B cell (primary cell): ENCODE measurements at regions not wholly inside any gene's neighbourhood (a gene's known extent, or its start where the extent isn't known, plus 50 kb on each side); places are given as distances from the start of the nearest gene placed in this dataset.

ENCODE experiments used
- ATAC-seq: fragments of 200-7000 bp; cut with Tn5 transposase; one replicate; pipeline ENCODE4 v1.10.0; 2021; ENCODE audit warnings: low read depth, mild to moderate bottlenecking, moderate number of reproducible peaks, moderate library complexity
- CTCF ChIA-PET: fragments of 350-600 bp; sonication (Branson Sonifier 250); formaldehyde crosslinking; loops from one replicate; lab custom pipeline; 2021; ENCODE audit warnings: antibody characterized with exemption, inconsistent platforms; lab: Charles Lee
- POLR2A ChIA-PET: fragments of 350-600 bp; sonication (Branson Sonifier 250); formaldehyde crosslinking; loops from one replicate; lab custom pipeline; 2021; ENCODE audit warnings: antibody characterized with exemption; lab: Charles Lee
- DNase-seq: peaks from one replicate; pipeline ENCODE4 v3.0.0; 2013
- H2AFZ ChIP-seq: 2 replicates; pipeline ENCODE4 v1.6.1; 2012; ENCODE audit warnings: mild to moderate bottlenecking, low read depth, low read length; ENCODE audit not compliant: insufficient read depth, poor library complexity, severe bottlenecking
- H3K27ac ChIP-seq, 2 donors: 1 replicate in 1 of 2; 2 replicates in 1 of 2; pipeline ENCODE4 v1.5.1; 2012 to 2013; ENCODE audit warnings: low read length in 2 of 2, mild to moderate bottlenecking in 2 of 2, moderate library complexity in 1 of 2
- H3K27me3 ChIP-seq, 4 experiments: fragments of 200-600 bp in 1 of 4; sonication (generic) in 1 of 4; replicated peaks in 1 of 4; 1 replicate in 2 of 4; 2 replicates in 2 of 4; pipeline versions ENCODE4 v1.6.1 to v1.7.0; 2013 to 2016; ENCODE audit warnings: low read length in 3 of 4, mild to moderate bottlenecking in 2 of 4, mixed read lengths in 1 of 4, moderate library complexity in 1 of 4; ENCODE audit not compliant: insufficient read depth in 4 of 4, control insufficient read depth in 3 of 4; ENCODE audit errors: control extremely low read depth in 1 of 4
- H3K36me3 ChIP-seq, 2 experiments: replicated peaks in 1 of 2; 1 replicate in 1 of 2; 2 replicates in 1 of 2; pipeline versions ENCODE4 v1.6.1 to v1.7.1; 2013; ENCODE audit warnings: low read length in 1 of 2; ENCODE audit not compliant: insufficient read depth in 2 of 2, control insufficient read depth in 1 of 2; ENCODE audit errors: control extremely low read depth in 1 of 2, extremely low read depth in 1 of 2
- H3K4me1 ChIP-seq, 2 donors: fragments of 200-600 bp in 1 of 2; sonication (generic) in 1 of 2; 1 replicate in 1 of 2; 2 replicates in 1 of 2; pipeline versions ENCODE4 v1.5.1 to v1.6.1; 2013 to 2017; ENCODE audit warnings: low read length in 2 of 2; ENCODE audit not compliant: control insufficient read depth in 2 of 2, insufficient read depth in 2 of 2
- H3K4me2 ChIP-seq: replicated peaks from 2 replicates; pipeline ENCODE3; 2012; ENCODE audit warnings: mild to moderate bottlenecking, low read depth, low read length; ENCODE audit not compliant: poor library complexity, severe bottlenecking
- H3K4me3 ChIP-seq, 5 experiments: fragments of 200-600 bp in 1 of 5; sonication (generic) in 1 of 5; 1 replicate in 3 of 5; 2 replicates in 2 of 5; pipeline versions ENCODE4 v1.5.1 to v1.7.0; 2011 to 2016; ENCODE audit warnings: low read length in 4 of 5, mild to moderate bottlenecking in 4 of 5, low read depth in 2 of 5, control low read depth in 1 of 5, moderate library complexity in 1 of 5; ENCODE audit not compliant: insufficient read depth in 1 of 5; ENCODE audit errors: control extremely low read depth in 1 of 5, extremely low read depth in 1 of 5
- H3K79me2 ChIP-seq: fragments of 200-600 bp; sonication (generic); one replicate; pipeline ENCODE4 v1.6.0; 2016; ENCODE audit warnings: low read length; ENCODE audit not compliant: control insufficient read depth, insufficient read depth
- H3K9ac ChIP-seq: fragments of 200-600 bp; sonication (generic); 2 replicates; pipeline ENCODE4 v1.6.1; 2017; ENCODE audit warnings: mild to moderate bottlenecking, low read length, moderate library complexity
- H3K9me3 ChIP-seq, 3 donors: one replicate each; pipeline versions ENCODE4 v1.6.1 to v1.7.1; 2013; ENCODE audit warnings: low read length in 2 of 3; ENCODE audit not compliant: control insufficient read depth in 2 of 3, insufficient read depth in 1 of 3; ENCODE audit errors: control extremely low read depth in 1 of 3
- H4K20me1 ChIP-seq: 2 replicates; pipeline ENCODE4 v1.6.0; 2012; ENCODE audit warnings: mild to moderate bottlenecking, low read length; ENCODE audit not compliant: insufficient read depth, control insufficient read depth, poor library complexity, severe bottlenecking
- H3K27ac Mint-ChIP-seq: one replicate; pipeline ENCODE4 v1.8.0; 2021; ENCODE audit warnings: mixed read lengths
- H3K27me3 Mint-ChIP-seq: one replicate; pipeline ENCODE4 v1.8.0; 2021; ENCODE audit warnings: mixed read lengths
- H3K4me1 Mint-ChIP-seq: one replicate; pipeline ENCODE4 v1.8.0; 2021; ENCODE audit warnings: mixed read lengths
- H3K4me3 Mint-ChIP-seq: one replicate; pipeline ENCODE4 v1.8.0; 2021; ENCODE audit warnings: mixed read lengths
- H3K9me3 Mint-ChIP-seq: one replicate; pipeline ENCODE4 v1.8.0; 2022; ENCODE audit warnings: mixed read lengths; ENCODE audit not compliant: insufficient read depth
- CTCF ChIP-seq: fragments of 200-600 bp; IDR thresholded peaks from one replicate; pipeline ENCODE4 v1.8.0; 2022; ENCODE audit warnings: antibody characterized with exemption, mild to moderate bottlenecking
- EZH2 ChIP-seq: IDR thresholded peaks from 2 replicates; pipeline ENCODE4 v1.6.1; 2012; ENCODE audit warnings: borderline replicate concordance, low read depth, mild to moderate bottlenecking, moderate library complexity, low read length; ENCODE audit not compliant: insufficient read depth, poor library complexity, severe bottlenecking
- WGBS: methylation state at CpG from one replicate; pipeline ENCODE4 v1.1.5; 2013; ENCODE audit warnings: missing lambda C conversion rate; ENCODE audit not compliant: insufficient coverage; 5-methylcytosine and 5-hydroxymethylcytosine counted together
- intact Hi-C: fragments of 100-400 bp; cut with micrococcal nuclease; formaldehyde crosslinking; loops from one replicate; pipeline ENCODE4 v1.10.0; 2022

GRCh38 chr12:14239935-14240872 lies 125.3 kb upstream of the ATF7IP start:
- Mint-ChIP-seq H3K9me3 (peaks cover 3% of the 10 kb centered on the region), H3K4me1 (peaks cover 43% of the 10 kb centered on the region), H3K4me3 (peak overlapping the region; percentile 88), H3K27me3 (no peaks in the 10 kb centered on the region), H3K27ac (peak overlapping the region; percentile 100)
- ATAC-seq = peak; percentile 61
- Histone ChIP-seq H3K36me3 (no peaks in the 10 kb centered on the region), H2AFZ (peak overlapping the region; percentile 80), H3K4me2 (peak overlapping the region; percentile 78), H3K4me3 (peak overlapping the region; percentile 26 to 53 (median 39)), H3K79me2 (peaks cover 8% of the 10 kb centered on the region), H3K9ac (peak overlapping the region; percentile 66), H4K20me1 (no peaks in the 10 kb centered on the region), H3K9me3 (peaks cover 3 to 40% (median 21%) of the 10 kb centered on the region in 3 donors), H3K27ac (peak overlapping the region; percentile 96 to 99), H3K27me3 (no peaks in the 10 kb centered on the region), H3K4me1 (peaks cover 40 to 42% of the 10 kb centered on the region in 2 donors)
- ChIA-PET CTCF (interaction anchor here (0.6 to 5.4 kb wide), 31 partner anchors 11 to 530 kb away, joined by 3 to 89 read pairs (median 8); partner anchors contain the start of gene ATF7IP), POLR2A (interaction anchor here (0.6 to 2.5 kb wide), 7 partner anchors 14 to 374 kb away, joined by 3 to 32 read pairs (median 4); partner anchors contain the start of gene ATF7IP)
- intact Hi-C loops = loop anchor here (1.0 to 5.0 kb wide), 11 partner anchors 16 to 1642 kb away; partner anchors contain the start of genes C12orf60, STRAP and WBP11
- TF ChIP-seq CTCF = no peak
- TF ChIP-seq EZH2 = no peak
- peak; percentile 86 for DNase-seq
- WGBS = 17% methylated on average over 5 of the region's 11 CpGs
